NT2/D1 (cell line): ENCODE measurements at regions not wholly inside any gene's neighbourhood (a gene's known extent, or its start where the extent isn't known, plus 50 kb on each side); places are given as distances from the start of the nearest gene placed in this dataset.
"Not testable (repeated sequence)": the region's sequence is repeated elsewhere in the genome, so short reads cannot be mapped to it uniquely, and the experiment has no call there.

Experiments used
- YY1 ChIP-seq: IDR thresholded peaks from 2 replicates; pipeline ENCODE4 v1.6.1; 2011; ENCODE audit not compliant: insufficient read length, insufficient read depth
- ZNF274 ChIP-seq: IDR thresholded peaks from 2 replicates; pipeline ENCODE4 v1.6.1; 2011; ENCODE audit warnings: mild to moderate bottlenecking, low read depth, low read length

- TF ChIP-seq YY1, ZNF274: not testable (repeated sequence)
These were observed 510.6 kb upstream of the LMO3 start for GRCh38 chr12:17116538-17116937.
